CD4-positive, alpha-beta T cell (primary cell): ENCODE measurements at regions not wholly inside any gene's neighbourhood (a gene's known extent, or its start where the extent isn't known, plus 50 kb on each side); places are given as distances from the start of the nearest gene placed in this dataset.

ENCODE experiments used
- ATAC-seq: fragments of 200-7000 bp; cut with Tn5 transposase; one replicate; pipeline ENCODE4 v1.10.0; 2022; ENCODE audit warnings: mild to moderate bottlenecking; ENCODE audit not compliant: poor library complexity
- CTCF ChIA-PET: fragments of 350-600 bp; sonication (Branson Sonifier 250); formaldehyde crosslinking; loops from one replicate; lab custom pipeline; 2021; ENCODE audit warnings: antibody characterized with exemption, inconsistent platforms; lab: Charles Lee
- POLR2A ChIA-PET: fragments of 350-600 bp; sonication (Branson Sonifier 250); formaldehyde crosslinking; loops from one replicate; lab custom pipeline; 2021; ENCODE audit warnings: antibody characterized with exemption, inconsistent platforms; lab: Charles Lee
- DNase-seq, 14 experiments: peaks; one replicate each; pipeline ENCODE4 v3.0.0-alpha.2; 2013 to 2020; ENCODE audit warnings: mixed read lengths in 2 of 14
- H3K27ac ChIP-seq, 2 donors: one replicate each; pipeline versions ENCODE4 v1.5.1 to v1.7.0; 2013; ENCODE audit warnings: low read length in 2 of 2, low read depth in 1 of 2, mild to moderate bottlenecking in 1 of 2
- H3K27me3 ChIP-seq, 2 experiments: 1 replicate in 1 of 2; 2 replicates in 1 of 2; pipeline versions ENCODE4 v1.6.1 to v1.7.0; 2013; ENCODE audit warnings: low read length in 2 of 2, control low read depth in 1 of 2, mild to moderate bottlenecking in 1 of 2, moderate library complexity in 1 of 2; ENCODE audit not compliant: insufficient read depth in 2 of 2, control insufficient read depth in 1 of 2
- H3K36me3 ChIP-seq: one replicate; pipeline ENCODE4 v1.6.1; 2013; ENCODE audit warnings: low read length, control low read depth; ENCODE audit not compliant: insufficient read depth
- H3K4me1 ChIP-seq: one replicate; pipeline ENCODE4 v1.6.1; 2013; ENCODE audit warnings: low read length, control low read depth; ENCODE audit not compliant: insufficient read depth
- H3K4me3 ChIP-seq: one replicate; pipeline ENCODE4 v1.5.1; 2013; ENCODE audit warnings: mild to moderate bottlenecking, low read length, moderate library complexity
- H3K9me3 ChIP-seq, 2 experiments: 1 replicate in 1 of 2; 2 replicates in 1 of 2; pipeline versions ENCODE4 v1.6.1 to v1.7.0; 2013; ENCODE audit warnings: low read length in 2 of 2, mild to moderate bottlenecking in 2 of 2, control low read depth in 1 of 2, moderate library complexity in 1 of 2; ENCODE audit not compliant: control insufficient read depth in 1 of 2, insufficient read depth in 1 of 2
- H3K27ac Mint-ChIP-seq: one replicate; pipeline ENCODE4 v1.8.0; 2020; ENCODE audit warnings: mixed read lengths
- H3K27me3 Mint-ChIP-seq: one replicate; pipeline ENCODE4 v1.8.0; 2021; ENCODE audit warnings: mixed read lengths
- H3K36me3 Mint-ChIP-seq: one replicate; pipeline ENCODE4 v1.8.0; 2021; ENCODE audit warnings: low read depth, mixed read lengths
- H3K4me1 Mint-ChIP-seq: one replicate; pipeline ENCODE4 v1.8.0; 2021; ENCODE audit warnings: low read depth, mixed read lengths
- H3K4me3 Mint-ChIP-seq: one replicate; pipeline ENCODE4 v1.8.0; 2020; ENCODE audit warnings: mild to moderate bottlenecking, mixed read lengths
- H3K9me3 Mint-ChIP-seq: one replicate; pipeline ENCODE4 v1.8.0; 2020; ENCODE audit warnings: mixed read lengths
- intact Hi-C, 2 experiments: fragments of 100-400 bp; cut with DNase I in 1 of 2; cut with micrococcal nuclease in 1 of 2; formaldehyde crosslinking; loops; one replicate each; pipeline versions ENCODE4 v1.15.1 to v1.9.0; 2023 to 2025; cut with DNase I, micrococcal nuclease
- TF ChIP-seq, protein P1 (sequence below): fragments of 200-600 bp; IDR thresholded peaks from one replicate; pipeline ENCODE4 v1.8.0; 2022; ENCODE audit warnings: antibody characterized with exemption, mild to moderate bottlenecking

DNA sequence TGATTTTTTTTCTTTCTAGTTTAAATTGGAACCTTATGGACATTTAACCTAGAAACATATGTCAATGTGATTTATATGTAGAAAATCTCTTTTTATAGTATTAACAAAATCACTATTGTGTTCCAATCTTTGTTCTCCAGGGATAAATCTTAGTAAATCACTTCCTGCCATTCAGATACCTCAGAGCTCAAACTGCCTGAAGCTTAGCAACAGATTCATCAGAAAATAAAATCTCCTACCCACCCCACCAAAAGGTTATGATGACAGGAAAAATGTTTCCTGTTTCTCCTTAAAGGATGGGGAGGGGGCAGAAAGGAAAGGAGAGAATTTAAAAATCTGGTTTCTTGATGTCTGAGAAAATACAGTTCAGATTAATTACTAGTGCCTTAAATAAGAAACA lies 105.0 kb upstream of the TUT7 start:
- intact Hi-C loops, result no loop called here
- POLR2A ChIA-PET, result no interaction called here
- Mint-ChIP-seq H3K4me3 (no peak overlapping the region), H3K27ac (no peak overlapping the region), H3K27me3 (peaks cover 9% of the 10 kb centered on the region), H3K9me3 (no peaks in the 10 kb centered on the region), H3K36me3 (no peaks in the 10 kb centered on the region), H3K4me1 (no peaks in the 10 kb centered on the region)
- ATAC-seq (no peak), DNase-seq (no peak)
- no peaks in the 10 kb centered on the region for H3K36me3 ChIP-seq
- H3K4me1 ChIP-seq, result no peaks in the 10 kb centered on the region
- no peak overlapping the region for H3K4me3 ChIP-seq
- CTCF ChIA-PET, result no interaction called here
- no peaks in the 10 kb centered on the region for H3K9me3 ChIP-seq
- TF ChIP-seq, protein P1, sequence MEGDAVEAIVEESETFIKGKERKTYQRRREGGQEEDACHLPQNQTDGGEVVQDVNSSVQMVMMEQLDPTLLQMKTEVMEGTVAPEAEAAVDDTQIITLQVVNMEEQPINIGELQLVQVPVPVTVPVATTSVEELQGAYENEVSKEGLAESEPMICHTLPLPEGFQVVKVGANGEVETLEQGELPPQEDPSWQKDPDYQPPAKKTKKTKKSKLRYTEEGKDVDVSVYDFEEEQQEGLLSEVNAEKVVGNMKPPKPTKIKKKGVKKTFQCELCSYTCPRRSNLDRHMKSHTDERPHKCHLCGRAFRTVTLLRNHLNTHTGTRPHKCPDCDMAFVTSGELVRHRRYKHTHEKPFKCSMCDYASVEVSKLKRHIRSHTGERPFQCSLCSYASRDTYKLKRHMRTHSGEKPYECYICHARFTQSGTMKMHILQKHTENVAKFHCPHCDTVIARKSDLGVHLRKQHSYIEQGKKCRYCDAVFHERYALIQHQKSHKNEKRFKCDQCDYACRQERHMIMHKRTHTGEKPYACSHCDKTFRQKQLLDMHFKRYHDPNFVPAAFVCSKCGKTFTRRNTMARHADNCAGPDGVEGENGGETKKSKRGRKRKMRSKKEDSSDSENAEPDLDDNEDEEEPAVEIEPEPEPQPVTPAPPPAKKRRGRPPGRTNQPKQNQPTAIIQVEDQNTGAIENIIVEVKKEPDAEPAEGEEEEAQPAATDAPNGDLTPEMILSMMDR, result no peak
- peaks cover 0 to 13% of the 10 kb centered on the region in 2 experiments for H3K27me3 ChIP-seq
- H3K27ac ChIP-seq, result no peak overlapping the region

DNA sequence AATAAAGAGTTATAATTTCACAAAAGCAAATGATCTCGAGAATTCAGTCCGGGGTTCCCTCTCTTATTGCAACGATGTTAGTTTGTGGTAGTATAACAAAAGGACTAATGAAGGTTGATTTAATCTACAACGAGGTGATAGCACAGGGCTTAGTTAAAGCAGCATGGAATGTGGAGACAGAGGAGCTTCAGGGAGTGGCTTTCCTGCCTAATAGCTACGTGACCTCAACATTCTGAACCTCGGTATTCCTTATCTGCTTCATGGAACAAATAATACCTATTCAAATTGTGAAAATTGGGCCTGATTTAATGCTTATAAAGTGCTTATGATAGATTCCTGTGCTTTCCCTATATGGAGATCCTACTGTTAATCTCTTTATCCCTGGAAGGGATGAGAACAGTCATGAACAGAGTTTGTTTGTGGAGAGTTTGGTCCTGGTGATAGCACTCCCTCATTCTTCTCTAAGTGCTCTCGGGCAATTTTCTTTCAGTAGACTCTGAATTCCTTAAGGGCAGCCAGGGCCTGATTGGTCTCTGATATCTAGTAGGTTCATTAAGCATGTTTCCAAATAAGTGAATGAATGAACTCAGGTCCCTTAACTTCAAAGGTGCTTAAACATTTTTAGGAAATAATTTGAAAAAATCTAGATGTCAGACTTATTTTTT lies 104.1 kb upstream of the TUT7 start:
- Mint-ChIP-seq H3K27me3 (peaks cover 9% of the 10 kb centered on the region), H3K4me1 (no peaks in the 10 kb centered on the region), H3K9me3 (no peaks in the 10 kb centered on the region), H3K4me3 (no peak overlapping the region), H3K36me3 (no peaks in the 10 kb centered on the region), H3K27ac (no peak overlapping the region)
- POLR2A ChIA-PET, result no interaction called here
- H3K4me3 ChIP-seq, result no peak overlapping the region
- CTCF ChIA-PET, result no interaction called here
- no peak overlapping the region for H3K27ac ChIP-seq
- H3K4me1 ChIP-seq, result no peaks in the 10 kb centered on the region
- no peaks in the 10 kb centered on the region for H3K9me3 ChIP-seq
- ATAC-seq (no peak), DNase-seq (no peak)
- peaks cover 0 to 13% of the 10 kb centered on the region in 2 experiments for H3K27me3 ChIP-seq
- H3K36me3 ChIP-seq, result no peaks in the 10 kb centered on the region
- TF ChIP-seq, protein P1, result no peak
- intact Hi-C loops, result no loop called here

DNA sequence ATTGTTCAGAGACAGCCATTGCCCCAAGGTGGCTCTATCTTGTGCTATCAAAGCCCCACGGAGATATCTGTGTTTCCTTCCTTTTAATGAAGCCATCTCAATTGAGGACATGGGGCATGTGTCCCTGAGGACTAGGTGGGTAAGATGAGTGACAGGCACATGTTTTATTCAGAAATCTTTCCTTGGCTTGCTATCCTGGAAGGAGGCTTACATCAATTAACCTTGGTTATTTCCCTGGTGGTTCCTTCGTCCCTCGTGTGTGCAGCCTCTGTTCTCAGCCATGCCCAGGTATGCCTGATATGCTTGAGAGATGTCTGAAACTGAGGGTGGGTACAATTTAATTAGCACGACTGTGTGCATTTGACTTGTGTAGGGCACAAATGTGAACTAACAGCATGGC lies 102.2 kb upstream of the TUT7 start:
- H3K27me3 Mint-ChIP-seq, result peaks cover 5% of the 10 kb centered on the region
- H3K9me3 Mint-ChIP-seq, result no peaks in the 10 kb centered on the region
- Histone ChIP-seq H3K27me3 (peaks cover 0 to 13% of the 10 kb centered on the region in 2 experiments), H3K27ac (no peak overlapping the region), H3K36me3 (no peaks in the 10 kb centered on the region), H3K9me3 (no peaks in the 10 kb centered on the region), H3K4me1 (no peaks in the 10 kb centered on the region), H3K4me3 (no peak overlapping the region)
- ChIA-PET POLR2A (no interaction called here), CTCF (no interaction called here)
- H3K27ac Mint-ChIP-seq, result no peak overlapping the region
- TF ChIP-seq, protein P1, result no peak
- intact Hi-C loops, result no loop called here
- H3K4me1 Mint-ChIP-seq, result no peaks in the 10 kb centered on the region
- no peak overlapping the region for H3K4me3 Mint-ChIP-seq
- ATAC-seq (no peak), DNase-seq (no peak)
- no peaks in the 10 kb centered on the region for H3K36me3 Mint-ChIP-seq
